Renal cortex interstitium (tissue), 11 donors: ENCODE measurements at regions not wholly inside any gene's neighbourhood (a gene's known extent, or its start where the extent isn't known, plus 50 kb on each side); places are given as distances from the start of the nearest gene placed in this dataset.

ENCODE experiments used
- DNase-seq, 11 donors: peaks; one replicate each; pipeline ENCODE4 v3.0.0-alpha.2; 2013; ENCODE audit warnings: low read depth in 9 of 11, low spot score in 4 of 11; ENCODE audit errors: extremely low read depth in 1 of 11

DNA sequence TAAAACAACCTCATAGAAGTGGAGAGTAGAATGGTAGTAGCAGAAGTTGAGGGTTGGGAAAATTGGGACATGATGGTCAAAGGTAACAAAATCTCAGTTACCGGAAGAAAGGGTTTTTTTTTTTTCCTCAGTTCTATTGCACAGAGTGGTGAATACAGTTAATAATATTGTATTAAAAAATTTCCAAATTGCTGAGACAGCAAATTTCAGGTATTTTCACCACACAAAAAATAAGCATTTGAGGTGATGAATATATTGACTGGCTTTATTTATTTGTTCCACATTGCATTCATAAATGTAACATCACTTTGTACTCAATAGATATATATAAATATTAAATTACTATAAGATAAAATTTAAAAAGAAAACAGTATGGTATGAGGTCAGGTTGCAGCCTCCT is 373.8 kb downstream of the ETV1 start:
- DNase-seq: no peak

DNA sequence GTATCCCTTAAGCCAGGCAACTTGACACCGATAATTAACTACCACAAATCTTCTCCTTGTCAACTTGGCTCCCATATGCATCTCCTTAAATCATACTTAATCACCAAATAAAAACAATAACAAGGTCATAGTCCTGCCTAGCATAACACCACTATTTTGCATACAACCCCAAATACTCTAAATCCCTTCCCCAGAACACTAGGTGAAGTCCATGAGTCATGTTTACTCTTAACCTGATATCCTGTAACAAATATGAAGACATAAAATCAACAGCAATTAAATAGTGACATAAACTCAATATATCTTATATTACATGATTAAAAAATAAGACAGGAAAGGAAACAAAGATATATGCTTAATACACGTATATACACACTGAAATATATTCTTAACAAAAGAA is 362.0 kb downstream of the ETV1 start:
- DNase-seq: no peak

DNA sequence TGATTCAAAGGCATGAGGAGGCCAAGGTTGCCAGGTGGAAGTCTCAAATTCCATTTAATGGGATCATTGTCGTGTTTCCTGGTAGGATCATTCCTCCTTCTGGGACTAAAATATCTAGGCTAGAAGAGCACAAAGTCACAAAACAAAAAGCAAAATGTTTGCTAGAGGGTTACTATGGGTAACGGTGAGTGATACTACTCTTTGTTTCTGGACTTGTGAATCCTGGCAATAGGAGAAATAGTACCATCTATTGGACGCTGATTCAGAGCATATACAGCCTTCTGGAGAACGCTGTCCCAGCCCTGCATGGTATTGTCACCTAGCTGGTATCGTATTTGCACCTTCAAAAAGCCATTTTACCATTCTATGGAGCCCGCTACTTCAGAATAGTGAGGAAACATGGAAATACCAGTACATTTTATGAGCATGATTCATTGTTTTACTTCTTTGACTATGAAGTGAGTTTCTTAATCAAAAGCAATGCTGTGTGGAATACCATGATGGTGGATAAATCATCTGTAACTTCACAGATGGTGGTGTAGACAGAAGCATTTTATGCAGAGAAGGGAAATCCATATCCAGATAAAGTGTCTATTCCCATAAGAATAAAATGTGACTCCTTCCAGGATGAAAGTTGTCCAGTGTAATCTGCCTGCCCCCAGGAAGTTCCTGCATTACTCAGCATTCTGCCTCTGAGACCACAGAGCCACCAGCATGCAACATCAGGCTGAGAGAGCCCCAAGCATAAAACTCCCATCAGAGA is 361.0 kb downstream of the ETV1 start:
- no peak for DNase-seq

GRCh38 chr7:13631207-13632049 is 358.0 kb downstream of the ETV1 start:
- DNase-seq: peak in 6 of 11 donors; percentile 5 to 37 (median 16)

DNA sequence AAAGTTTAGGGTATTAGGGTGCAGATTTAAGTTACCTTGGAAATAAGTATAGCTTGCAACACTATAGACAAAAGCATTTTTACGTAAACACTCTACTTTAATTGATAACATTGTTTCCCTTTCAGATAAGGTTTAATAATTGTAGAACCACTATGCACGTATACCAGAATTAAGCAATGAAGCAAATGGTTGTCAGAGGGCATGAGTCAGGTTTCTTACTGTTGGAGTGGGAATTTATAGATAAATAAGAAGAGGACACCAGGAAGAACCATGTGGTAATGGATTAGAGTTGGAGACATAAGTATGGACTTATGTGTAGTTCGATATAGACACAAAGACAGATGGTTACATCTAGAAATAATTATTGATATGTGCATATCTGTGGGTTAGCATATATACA is 355.6 kb downstream of the ETV1 start:
- DNase-seq: no peak

- no peak for DNase-seq
Observed at GRCh38 chr7:13639396-13639795, 350.1 kb downstream of the ETV1 start.

GRCh38 chr7:13641714-13642113 is 347.8 kb downstream of the ETV1 start:
- DNase-seq: peak; percentile 21 to 70 (median 45)

- DNase-seq: no peak
Observed at GRCh38 chr7:13651167-13651566, 338.3 kb downstream of the ETV1 start.

- DNase-seq: no peak
Observed at GRCh38 chr7:13656330-13656729, 333.1 kb downstream of the ETV1 start.

DNA sequence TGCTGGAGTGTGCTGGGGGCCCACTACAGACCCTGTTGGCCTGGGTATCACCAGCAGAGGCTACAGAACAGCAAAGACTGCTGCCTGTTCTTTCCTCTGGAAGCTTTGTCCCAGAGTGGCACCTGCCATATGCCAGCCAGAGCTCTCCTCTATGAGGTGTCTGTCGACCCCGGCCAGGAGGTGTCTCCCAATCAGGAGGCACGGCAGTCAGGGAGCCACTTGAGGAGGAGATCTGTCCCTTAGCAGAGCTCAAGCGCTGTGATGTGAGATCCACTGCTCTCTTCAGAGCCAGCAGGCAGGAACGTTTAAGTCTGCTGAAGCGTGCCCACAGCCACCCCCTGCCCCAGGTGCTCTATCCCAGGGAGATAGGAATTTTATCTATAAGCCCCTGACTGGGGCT is 316.2 kb downstream of the ETV1 start:
- DNase-seq: no peak

GRCh38 chr7:13682626-13683025 is 306.8 kb downstream of the ETV1 start:
- DNase-seq: no peak

DNA sequence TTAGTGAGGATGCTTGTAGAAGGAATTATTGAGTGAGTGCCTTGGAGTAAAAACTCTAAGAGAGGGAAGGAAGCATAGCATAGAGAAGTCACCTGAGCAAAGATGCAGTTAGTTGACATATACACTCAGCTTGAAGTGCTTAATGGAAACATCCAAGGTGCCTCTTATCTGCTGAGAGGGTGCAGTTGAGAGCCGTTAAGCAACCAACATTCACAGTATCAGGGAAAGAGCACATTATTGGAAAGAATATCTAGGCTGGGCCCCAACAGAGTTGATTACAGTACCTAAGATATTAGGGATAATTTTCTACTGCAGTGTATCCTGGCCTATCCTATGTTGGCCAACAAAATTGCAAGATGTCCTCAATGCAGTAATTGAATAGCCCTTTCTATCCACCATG is 302.0 kb downstream of the ETV1 start:
- DNase-seq: no peak

GRCh38 chr7:13692548-13692947 is 296.9 kb downstream of the ETV1 start:
- no peak for DNase-seq

- DNase-seq: no peak
Observed at GRCh38 chr7:13702251-13702650, 287.2 kb downstream of the ETV1 start.

DNA sequence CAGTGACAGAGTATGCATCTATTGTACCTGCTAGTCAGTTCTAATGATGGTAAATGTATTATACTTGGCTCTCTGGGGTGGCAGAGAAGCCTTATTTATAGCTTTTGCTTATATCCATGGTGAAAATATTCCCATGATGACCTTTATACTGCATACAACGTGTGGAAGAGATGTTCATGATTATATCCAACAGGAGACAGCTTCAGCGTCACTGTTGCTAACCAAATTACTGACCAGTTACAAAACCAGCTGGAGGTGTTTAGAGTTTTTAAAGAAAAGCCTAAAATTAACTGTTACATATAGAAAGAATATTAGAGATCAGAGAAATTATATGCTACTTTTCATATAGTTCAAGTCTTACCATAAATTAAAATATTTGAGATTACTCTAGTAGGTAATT is 280.8 kb downstream of the ETV1 start:
- DNase-seq: no peak

GRCh38 chr7:13713092-13713491 is 276.4 kb downstream of the ETV1 start:
- no peak for DNase-seq

DNA sequence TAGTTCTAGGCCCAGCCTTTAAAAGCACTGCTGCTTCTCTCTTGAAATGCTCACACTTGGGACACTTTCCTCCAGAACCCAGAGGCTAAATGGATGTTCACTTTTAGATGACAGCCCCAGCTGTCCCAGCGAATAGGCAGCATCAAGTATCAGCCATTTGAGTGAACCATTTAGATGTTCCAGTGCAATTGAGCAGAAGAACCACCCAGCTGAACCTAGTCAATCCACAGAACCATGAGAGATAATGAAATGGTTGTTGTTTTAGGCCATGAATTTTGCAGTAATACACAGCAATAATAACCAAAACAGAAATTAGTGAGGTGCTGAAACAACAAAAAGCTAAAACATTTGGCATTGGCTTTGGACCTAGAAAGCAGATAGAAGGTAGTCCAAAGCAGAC is 273.9 kb downstream of the ETV1 start:
- no peak for DNase-seq

GRCh38 chr7:13717031-13717430 is 272.4 kb downstream of the ETV1 start:
- no peak for DNase-seq

DNA sequence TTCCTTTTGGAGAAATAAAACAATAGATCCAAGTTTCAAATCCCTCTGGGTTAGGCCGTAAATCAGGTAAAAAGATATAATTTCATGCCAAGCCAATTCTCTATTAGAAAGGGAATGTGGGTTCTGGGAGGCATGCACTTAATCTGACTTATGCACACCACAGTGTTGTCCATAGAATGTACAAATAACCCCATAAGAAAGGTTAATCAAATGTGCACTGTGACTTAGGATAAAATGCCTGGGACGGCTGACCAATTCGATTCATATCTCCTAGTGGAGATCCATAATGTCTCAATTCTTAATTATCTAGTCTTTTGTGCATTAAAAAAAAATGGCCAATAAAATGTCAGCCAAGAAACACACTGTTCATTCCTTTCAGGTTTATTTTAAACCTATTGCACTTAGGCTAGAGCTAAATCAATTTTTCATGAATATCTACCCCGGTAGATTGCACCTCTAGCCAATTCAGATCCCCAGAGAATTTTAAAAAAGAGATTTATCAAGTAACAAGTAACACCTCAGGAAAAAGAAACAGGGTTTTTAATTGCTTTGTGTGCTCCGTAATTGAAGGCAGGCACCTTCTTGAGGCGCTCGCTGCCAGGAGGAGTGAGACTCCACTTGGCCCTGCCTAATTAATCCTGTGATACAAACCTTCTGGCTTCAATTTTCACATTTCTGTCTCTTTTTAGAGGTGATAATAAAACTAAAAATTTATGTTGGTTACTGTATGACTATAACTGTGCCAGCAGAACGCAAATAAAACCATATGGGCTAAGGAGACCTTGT is 265.1 kb downstream of the ETV1 start:
- DNase-seq: no peak
